ENCODE measurements at regions not wholly inside any gene's neighbourhood (a gene's known extent, or its start where the extent isn't known, plus 50 kb on each side); places are given as distances from the start of the nearest gene placed in this dataset.

- no peak for DNase-seq (ENCODE audit: low spot score)
- TF ChIP-seq CTCF (IDR thresholded peaks at IDR 0.05; ENCODE audit: borderline replicate concordance, control extremely low read depth, extremely low read depth, insufficient read depth, missing control alignments): no peak
- in situ Hi-C loops (cut with MboI; ENCODE audit: low sequenced_read_pairs, unreplicated experiment): no loop called here
These were observed 142.0 kb downstream of the RNASET2 start for GRCh38 chr6:166814390-166814789.

- TF ChIP-seq CTCF (IDR thresholded peaks at IDR 0.05; ENCODE audit: borderline replicate concordance, control extremely low read depth, extremely low read depth, insufficient read depth, missing control alignments): no peak
- in situ Hi-C loops (cut with MboI; ENCODE audit: low sequenced_read_pairs, unreplicated experiment): no loop called here
- no peak for DNase-seq (ENCODE audit: low spot score)
These were observed 142.9 kb downstream of the RNASET2 start for GRCh38 chr6:166813461-166813860.

- DNase-seq (ENCODE audit: low spot score): no peak
- in situ Hi-C loops (cut with MboI; ENCODE audit: low sequenced_read_pairs, unreplicated experiment): no loop called here
- no peak for TF ChIP-seq CTCF (IDR thresholded peaks at IDR 0.05; ENCODE audit: borderline replicate concordance, control extremely low read depth, extremely low read depth, insufficient read depth, missing control alignments)
These were observed 145.5 kb downstream of the RNASET2 start for GRCh38 chr6:166810864-166811263.

- no peak for DNase-seq (ENCODE audit: low spot score)
- TF ChIP-seq CTCF (IDR thresholded peaks at IDR 0.05; ENCODE audit: borderline replicate concordance, control extremely low read depth, extremely low read depth, insufficient read depth, missing control alignments): no peak
- in situ Hi-C loops (cut with MboI; ENCODE audit: low sequenced_read_pairs, unreplicated experiment): no loop called here
These were observed 146.6 kb downstream of the RNASET2 start for GRCh38 chr6:166809721-166810120.

- DNase-seq (ENCODE audit: low spot score): no peak
- TF ChIP-seq CTCF (IDR thresholded peaks at IDR 0.05; ENCODE audit: borderline replicate concordance, control extremely low read depth, extremely low read depth, insufficient read depth, missing control alignments): no peak
- in situ Hi-C loops (cut with MboI; ENCODE audit: low sequenced_read_pairs, unreplicated experiment): no loop called here
These were observed 149.2 kb downstream of the RNASET2 start for GRCh38 chr6:166806962-166807757.

GRCh38 chr6:166806217-166806838, 150.0 kb downstream of the RNASET2 start:
- in situ Hi-C loops (cut with MboI; ENCODE audit: low sequenced_read_pairs, unreplicated experiment): no loop called here
- no peak for DNase-seq (ENCODE audit: low spot score)
- TF ChIP-seq CTCF (IDR thresholded peaks at IDR 0.05; ENCODE audit: borderline replicate concordance, control extremely low read depth, extremely low read depth, insufficient read depth, missing control alignments): no peak
